ENCODE measurements at regions not wholly inside any gene's neighbourhood (a gene's known extent, or its start where the extent isn't known, plus 50 kb on each side); places are given as distances from the start of the nearest gene placed in this dataset.

DNA sequence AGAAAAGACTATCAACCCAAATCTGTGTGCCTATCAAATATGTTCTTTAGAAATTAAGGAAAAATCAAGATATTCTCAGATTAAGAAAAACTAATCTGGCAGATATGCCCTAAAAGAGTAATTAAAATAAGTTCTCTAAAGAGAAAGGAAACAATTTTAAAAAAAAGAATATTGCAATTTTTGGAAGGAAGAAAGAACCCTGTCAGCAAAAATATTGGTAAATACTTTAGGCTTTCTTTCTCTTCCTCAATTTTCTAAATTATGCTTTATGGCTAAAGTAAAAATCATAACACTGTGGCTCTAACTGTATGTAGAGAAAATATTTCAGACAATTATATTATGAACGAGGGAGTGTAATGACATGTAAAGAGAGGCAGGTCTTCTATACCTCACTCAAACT lies 691.3 kb upstream of the PTBP2 start:
- Histone ChIP-seq H3K4me3 (ENCODE audit: low read length) (no peak overlapping the region), H3K27me3 (ENCODE audit: control insufficient read depth, insufficient read depth, low read length) (no peaks in the 10 kb centered on the region), H3K36me3 (ENCODE audit: control insufficient read depth, insufficient read depth, low read length) (no peaks in the 10 kb centered on the region), H3K27ac (ENCODE audit: low read length) (no peak overlapping the region), H3K9me3 (ENCODE audit: control insufficient read depth, low read depth, low read length) (peaks cover 9% of the 10 kb centered on the region), H3K4me1 (ENCODE audit: control insufficient read depth, insufficient read depth, low read length) (no peaks in the 10 kb centered on the region)
- no CpG with 5 or more reads among the region's 1 CpG for WGBS (ENCODE audit: insufficient coverage, low lambda C conversion rate)
- DNase-seq: no peak

DNA sequence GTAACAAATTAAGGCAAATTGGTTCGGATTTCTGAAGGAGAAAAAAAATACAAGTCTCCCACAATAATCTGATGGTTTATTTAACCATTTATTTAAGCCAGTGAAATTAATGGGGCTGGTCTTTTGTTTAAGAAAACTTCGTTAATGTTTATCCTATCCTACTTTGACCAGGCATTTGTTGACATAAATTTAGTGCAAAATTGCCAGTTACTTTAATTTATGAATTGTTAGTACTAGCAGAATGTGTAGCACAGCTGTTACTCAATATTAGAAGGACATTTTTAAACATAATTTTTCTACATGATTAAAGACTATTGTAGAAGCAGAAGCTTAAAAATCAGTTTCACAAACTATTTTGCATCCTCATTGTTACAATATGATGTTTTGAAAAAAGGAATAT lies 687.6 kb upstream of the PTBP2 start:
- no peak overlapping the region for H3K4me3 ChIP-seq (ENCODE audit: low read length)
- DNase-seq: no peak
- H3K27me3 ChIP-seq (ENCODE audit: control insufficient read depth, insufficient read depth, low read length): no peaks in the 10 kb centered on the region
- no CpG with 5 or more reads among the region's 2 CpGs for WGBS (ENCODE audit: insufficient coverage, low lambda C conversion rate)
- no peaks in the 10 kb centered on the region for H3K36me3 ChIP-seq (ENCODE audit: control insufficient read depth, insufficient read depth, low read length)
- peaks cover 2% of the 10 kb centered on the region for H3K9me3 ChIP-seq (ENCODE audit: control insufficient read depth, low read depth, low read length)
- no peaks in the 10 kb centered on the region for H3K4me1 ChIP-seq (ENCODE audit: control insufficient read depth, insufficient read depth, low read length)
- H3K27ac ChIP-seq (ENCODE audit: low read length): no peak overlapping the region

DNA sequence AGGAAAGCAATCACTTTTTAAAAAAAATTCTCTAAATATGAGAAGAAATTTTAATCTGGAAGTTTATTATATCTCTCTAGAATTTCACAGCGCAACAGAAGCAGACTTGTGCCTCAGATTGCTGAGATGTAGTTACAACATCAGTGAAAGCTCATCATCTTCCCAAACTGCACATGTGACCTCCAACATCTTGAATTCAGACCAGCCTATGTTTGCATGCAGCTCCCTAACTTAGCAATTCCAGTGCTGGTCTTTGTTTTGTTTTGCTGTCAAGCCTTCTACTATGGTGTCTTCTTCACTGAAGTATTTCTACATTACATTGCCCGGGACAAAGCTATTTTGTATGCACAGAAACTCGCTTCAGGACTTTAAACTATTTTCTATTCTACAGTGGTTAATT lies 684.8 kb upstream of the PTBP2 start:
- H3K27me3 ChIP-seq (ENCODE audit: control insufficient read depth, insufficient read depth, low read length): no peaks in the 10 kb centered on the region
- no peak overlapping the region for H3K4me3 ChIP-seq (ENCODE audit: low read length)
- H3K27ac ChIP-seq (ENCODE audit: low read length): no peak overlapping the region
- no peak for DNase-seq
- no peaks in the 10 kb centered on the region for H3K9me3 ChIP-seq (ENCODE audit: control insufficient read depth, low read depth, low read length)
- no peaks in the 10 kb centered on the region for H3K4me1 ChIP-seq (ENCODE audit: control insufficient read depth, insufficient read depth, low read length)
- WGBS (ENCODE audit: insufficient coverage, low lambda C conversion rate): 80% methylated on average over 2 of the region's 3 CpGs
- no peaks in the 10 kb centered on the region for H3K36me3 ChIP-seq (ENCODE audit: control insufficient read depth, insufficient read depth, low read length)

DNA sequence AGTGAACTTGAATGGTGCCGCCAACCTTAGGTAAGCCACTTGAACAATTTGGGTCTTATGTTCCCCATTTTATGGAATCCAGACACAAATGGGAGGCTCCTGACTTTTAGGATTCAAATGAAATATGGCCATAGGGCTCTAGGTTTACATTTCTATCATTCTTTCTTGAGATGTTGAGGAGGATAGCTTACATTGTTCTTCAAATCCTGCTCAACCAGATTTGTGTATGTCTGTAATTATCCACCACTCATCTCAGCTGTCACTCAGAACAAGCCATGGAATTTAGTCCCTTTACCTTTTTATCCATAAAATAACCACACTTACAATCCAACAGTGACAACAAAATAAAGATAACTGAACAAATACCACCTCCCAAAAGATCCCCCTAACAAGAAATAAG lies 682.9 kb upstream of the PTBP2 start:
- no peak for DNase-seq
- no CpG with 5 or more reads among the region's 1 CpG for WGBS (ENCODE audit: insufficient coverage, low lambda C conversion rate)
- H3K4me3 ChIP-seq (ENCODE audit: low read length): no peak overlapping the region
- H3K36me3 ChIP-seq (ENCODE audit: control insufficient read depth, insufficient read depth, low read length): no peaks in the 10 kb centered on the region
- H3K27ac ChIP-seq (ENCODE audit: low read length): no peak overlapping the region
- H3K9me3 ChIP-seq (ENCODE audit: control insufficient read depth, low read depth, low read length): no peaks in the 10 kb centered on the region
- no peaks in the 10 kb centered on the region for H3K4me1 ChIP-seq (ENCODE audit: control insufficient read depth, insufficient read depth, low read length)
- H3K27me3 ChIP-seq (ENCODE audit: control insufficient read depth, insufficient read depth, low read length): no peaks in the 10 kb centered on the region

DNA sequence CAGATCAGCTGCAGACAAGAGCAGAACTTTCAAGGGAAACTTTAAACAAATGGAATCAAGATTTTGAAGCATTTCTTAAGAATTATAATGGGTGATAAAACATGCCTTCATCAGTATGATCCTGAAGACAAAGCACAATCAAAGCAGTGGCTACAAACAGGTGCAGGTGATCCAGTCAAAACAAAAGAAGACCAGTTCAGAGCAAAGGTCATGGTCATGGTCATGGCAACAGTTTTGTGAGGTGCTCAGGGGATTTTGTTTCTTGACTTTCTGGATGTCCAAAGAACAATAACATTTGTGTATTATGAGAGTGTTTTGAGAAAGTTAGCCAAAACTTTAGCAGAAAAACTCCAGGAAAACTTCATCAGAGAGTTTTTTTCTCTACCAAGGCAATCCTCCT lies 681.7 kb upstream of the PTBP2 start:
- no peak overlapping the region for H3K27ac ChIP-seq (ENCODE audit: low read length)
- no peaks in the 10 kb centered on the region for H3K36me3 ChIP-seq (ENCODE audit: control insufficient read depth, insufficient read depth, low read length)
- DNase-seq: no peak
- H3K27me3 ChIP-seq (ENCODE audit: control insufficient read depth, insufficient read depth, low read length): no peaks in the 10 kb centered on the region
- no peaks in the 10 kb centered on the region for H3K9me3 ChIP-seq (ENCODE audit: control insufficient read depth, low read depth, low read length)
- no peak overlapping the region for H3K4me3 ChIP-seq (ENCODE audit: low read length)
- no peaks in the 10 kb centered on the region for H3K4me1 ChIP-seq (ENCODE audit: control insufficient read depth, insufficient read depth, low read length)

DNA sequence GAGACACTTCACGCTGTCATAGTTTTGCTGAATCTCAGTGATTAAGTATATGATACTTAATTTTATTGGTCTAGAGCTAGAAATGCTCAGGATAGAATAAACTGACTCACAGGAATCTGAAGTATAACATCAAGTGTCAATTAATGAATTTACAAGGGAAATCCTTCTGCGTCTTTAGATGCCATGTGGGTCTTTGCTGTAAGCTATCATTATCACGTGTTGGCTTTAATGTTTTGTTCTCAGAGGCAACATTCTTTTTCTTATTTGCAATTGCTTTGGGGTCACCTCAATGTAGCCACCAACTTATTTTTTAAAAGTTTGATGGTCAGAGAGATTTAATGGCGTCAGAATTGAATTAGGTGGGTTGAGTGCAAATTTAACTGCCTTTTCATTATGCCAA lies 680.1 kb upstream of the PTBP2 start:
- DNase-seq: no peak
- Histone ChIP-seq H3K27ac (ENCODE audit: low read length) (no peak overlapping the region), H3K36me3 (ENCODE audit: control insufficient read depth, insufficient read depth, low read length) (no peaks in the 10 kb centered on the region), H3K27me3 (ENCODE audit: control insufficient read depth, insufficient read depth, low read length) (no peaks in the 10 kb centered on the region), H3K9me3 (ENCODE audit: control insufficient read depth, low read depth, low read length) (no peaks in the 10 kb centered on the region), H3K4me1 (ENCODE audit: control insufficient read depth, insufficient read depth, low read length) (no peaks in the 10 kb centered on the region), H3K4me3 (ENCODE audit: low read length) (no peak overlapping the region)
- 71% methylated on average over 1 of the region's 4 CpGs for WGBS (ENCODE audit: insufficient coverage, low lambda C conversion rate)

DNA sequence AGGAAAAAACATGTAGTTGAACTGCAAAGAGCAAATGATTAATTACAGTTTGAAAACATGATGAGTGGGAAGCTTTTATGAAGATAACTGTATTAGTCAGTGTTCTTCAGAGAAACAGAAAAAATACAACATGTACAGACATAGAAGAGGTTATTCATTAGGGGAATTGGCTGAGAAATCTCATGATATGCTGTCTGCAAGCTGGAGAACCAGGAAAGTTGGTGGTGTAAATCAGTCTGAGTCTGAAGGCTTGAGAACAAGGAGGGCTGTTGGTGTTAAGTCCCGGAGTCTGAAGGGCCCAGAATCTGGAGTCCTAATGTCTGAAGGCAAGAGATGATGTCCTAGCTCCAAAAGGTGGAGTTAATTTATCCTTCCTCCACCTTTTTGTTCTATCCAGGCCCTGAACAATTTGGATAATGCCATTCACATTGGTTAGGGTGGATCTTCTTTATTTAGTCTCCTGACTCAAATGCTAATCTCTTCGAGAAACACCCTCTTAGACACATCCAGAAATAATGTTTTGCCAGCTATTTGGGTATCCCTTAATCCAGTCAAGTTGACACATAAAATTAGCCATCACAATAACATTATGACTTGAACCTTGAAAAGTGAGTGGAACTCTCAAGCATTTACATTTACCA lies 672.9 kb upstream of the PTBP2 start:
- no peak for DNase-seq
- Histone ChIP-seq H3K9me3 (ENCODE audit: control insufficient read depth, low read depth, low read length) (no peaks in the 10 kb centered on the region), H3K27me3 (ENCODE audit: control insufficient read depth, insufficient read depth, low read length) (no peaks in the 10 kb centered on the region), H3K4me1 (ENCODE audit: control insufficient read depth, insufficient read depth, low read length) (no peaks in the 10 kb centered on the region), H3K27ac (ENCODE audit: low read length) (no peak overlapping the region), H3K36me3 (ENCODE audit: control insufficient read depth, insufficient read depth, low read length) (no peaks in the 10 kb centered on the region), H3K4me3 (ENCODE audit: low read length) (no peak overlapping the region)
- WGBS (ENCODE audit: insufficient coverage, low lambda C conversion rate): no CpG with 5 or more reads among the region's 2 CpGs

DNA sequence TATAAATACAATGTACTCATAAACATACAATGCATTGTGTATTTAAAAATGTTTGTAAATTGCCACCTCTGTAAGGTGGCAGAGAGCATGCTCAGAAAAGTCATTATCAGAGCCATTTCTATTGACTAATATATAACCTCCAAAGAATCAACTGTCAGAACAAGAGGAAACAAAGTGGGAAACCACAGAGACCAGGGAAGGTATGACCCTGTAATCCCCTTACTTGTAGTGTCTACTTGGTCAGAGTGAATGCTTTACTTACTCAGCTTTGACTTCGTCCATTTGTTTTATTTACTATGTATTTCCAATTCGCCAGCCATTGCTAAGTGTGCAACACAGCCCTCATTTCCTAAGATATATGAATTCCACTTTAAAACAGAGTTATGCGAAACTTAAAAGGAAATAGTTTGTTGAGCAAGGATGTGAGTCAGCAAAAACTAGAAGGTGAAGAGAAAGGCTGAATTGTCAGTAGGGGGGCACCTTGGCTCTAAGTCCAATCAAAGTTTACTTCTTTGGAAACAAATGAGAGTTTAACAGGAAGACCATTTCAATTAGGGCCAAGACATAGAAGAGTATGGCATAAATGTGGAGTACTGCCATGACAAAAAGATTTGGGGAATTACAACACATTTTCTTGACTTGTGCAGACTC lies 671.7 kb upstream of the PTBP2 start:
- Histone ChIP-seq H3K27ac (ENCODE audit: low read length) (no peak overlapping the region), H3K36me3 (ENCODE audit: control insufficient read depth, insufficient read depth, low read length) (no peaks in the 10 kb centered on the region), H3K27me3 (ENCODE audit: control insufficient read depth, insufficient read depth, low read length) (no peaks in the 10 kb centered on the region), H3K9me3 (ENCODE audit: control insufficient read depth, low read depth, low read length) (no peaks in the 10 kb centered on the region), H3K4me1 (ENCODE audit: control insufficient read depth, insufficient read depth, low read length) (no peaks in the 10 kb centered on the region), H3K4me3 (ENCODE audit: low read length) (no peak overlapping the region)
- DNase-seq: no peak
- WGBS (ENCODE audit: insufficient coverage, low lambda C conversion rate): 95% methylated on average over 3 of the region's 3 CpGs

DNA sequence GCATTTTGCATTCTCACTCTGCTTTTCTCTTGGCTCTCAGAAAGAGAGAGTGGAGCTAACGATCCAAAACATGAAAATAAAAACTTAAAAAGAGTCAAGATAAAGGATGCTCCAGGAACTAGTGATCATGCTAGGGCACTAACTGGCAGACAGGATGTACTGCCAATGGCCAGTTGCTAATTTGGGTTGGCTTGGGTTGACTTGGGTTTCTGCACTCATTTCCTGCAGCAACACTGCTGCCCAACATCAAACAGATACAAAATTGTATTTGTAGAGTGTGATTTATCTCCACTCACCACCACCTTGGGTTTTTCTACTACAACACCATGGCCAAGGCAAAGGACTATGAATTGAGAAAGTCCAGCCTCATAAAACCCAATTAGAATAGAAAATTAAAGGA lies 662.3 kb upstream of the PTBP2 start:
- Histone ChIP-seq H3K36me3 (ENCODE audit: control insufficient read depth, insufficient read depth, low read length) (no peaks in the 10 kb centered on the region), H3K9me3 (ENCODE audit: control insufficient read depth, low read depth, low read length) (no peaks in the 10 kb centered on the region), H3K4me3 (ENCODE audit: low read length) (no peak overlapping the region), H3K4me1 (ENCODE audit: control insufficient read depth, insufficient read depth, low read length) (no peaks in the 10 kb centered on the region), H3K27ac (ENCODE audit: low read length) (no peak overlapping the region), H3K27me3 (ENCODE audit: control insufficient read depth, insufficient read depth, low read length) (no peaks in the 10 kb centered on the region)
- no peak for DNase-seq
- WGBS (ENCODE audit: insufficient coverage, low lambda C conversion rate): no CpG with 5 or more reads among the region's 1 CpG

DNA sequence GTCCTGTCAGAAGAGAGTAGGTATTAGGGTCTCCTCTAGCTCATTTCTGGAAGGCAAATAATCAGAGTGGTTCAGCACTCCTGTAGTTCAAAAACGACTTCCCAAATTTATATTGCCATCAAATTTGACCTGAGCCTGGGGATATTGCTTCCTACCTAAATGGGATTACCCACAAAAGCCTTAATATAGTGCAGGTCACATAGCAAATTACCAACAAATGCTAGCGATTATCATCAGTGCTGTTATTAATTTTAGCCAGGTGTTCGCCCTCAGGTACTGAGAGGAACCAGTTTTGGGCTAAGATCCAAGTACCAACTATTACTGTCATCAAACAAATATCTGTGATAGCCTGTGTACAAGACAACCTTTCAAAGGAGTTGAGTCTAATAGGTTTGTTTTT lies 661.8 kb upstream of the PTBP2 start:
- Histone ChIP-seq H3K9me3 (ENCODE audit: control insufficient read depth, low read depth, low read length) (no peaks in the 10 kb centered on the region), H3K4me1 (ENCODE audit: control insufficient read depth, insufficient read depth, low read length) (no peaks in the 10 kb centered on the region), H3K4me3 (ENCODE audit: low read length) (no peak overlapping the region), H3K36me3 (ENCODE audit: control insufficient read depth, insufficient read depth, low read length) (no peaks in the 10 kb centered on the region), H3K27ac (ENCODE audit: low read length) (no peak overlapping the region), H3K27me3 (ENCODE audit: control insufficient read depth, insufficient read depth, low read length) (no peaks in the 10 kb centered on the region)
- DNase-seq: no peak
- WGBS (ENCODE audit: insufficient coverage, low lambda C conversion rate): no CpG with 5 or more reads among the region's 3 CpGs

DNA sequence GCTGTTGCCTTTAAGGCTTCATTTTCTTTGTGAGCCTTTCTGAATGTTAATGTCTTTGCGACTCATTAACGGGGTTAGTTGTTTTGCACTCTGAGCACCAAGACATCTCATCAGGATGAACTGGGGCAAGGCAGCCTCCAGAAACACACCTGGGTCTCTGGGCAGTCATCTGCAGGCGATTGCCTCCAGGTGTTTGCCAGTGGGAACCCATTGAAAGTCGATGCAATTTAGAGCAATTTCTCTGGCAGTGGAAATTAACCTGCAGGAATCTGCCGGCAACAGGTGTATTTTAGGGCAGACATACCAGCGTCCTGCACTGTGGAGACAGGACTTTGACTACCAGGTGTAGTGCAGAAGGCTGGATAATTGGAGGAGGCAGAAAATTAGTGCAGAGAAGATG lies 661.0 kb upstream of the PTBP2 start:
- H3K9me3 ChIP-seq (ENCODE audit: control insufficient read depth, low read depth, low read length): no peaks in the 10 kb centered on the region
- WGBS (ENCODE audit: insufficient coverage, low lambda C conversion rate): 67% methylated on average over 4 of the region's 6 CpGs
- no peak for DNase-seq
- no peak overlapping the region for H3K27ac ChIP-seq (ENCODE audit: low read length)
- no peaks in the 10 kb centered on the region for H3K36me3 ChIP-seq (ENCODE audit: control insufficient read depth, insufficient read depth, low read length)
- H3K4me1 ChIP-seq (ENCODE audit: control insufficient read depth, insufficient read depth, low read length): no peaks in the 10 kb centered on the region
- no peaks in the 10 kb centered on the region for H3K27me3 ChIP-seq (ENCODE audit: control insufficient read depth, insufficient read depth, low read length)
- H3K4me3 ChIP-seq (ENCODE audit: low read length): no peak overlapping the region
